ENCODE measurements at regions not wholly inside any gene's neighbourhood (a gene's known extent, or its start where the extent isn't known, plus 50 kb on each side); places are given as distances from the start of the nearest gene placed in this dataset.

- Histone ChIP-seq H3K4me1 (ENCODE audit: control insufficient read depth in 1 of 2, insufficient read depth in 1 of 2, low read depth in 1 of 2, low read length in 1 of 2) (no peaks in the 10 kb centered on the region), H3K4me3 (ENCODE audit: low read depth in 1 of 2, low read length in 1 of 2) (no peak overlapping the region), H3K27me3 (no peaks in the 10 kb centered on the region), H3K27ac (no peak overlapping the region), H3K9me3 (no peaks in the 10 kb centered on the region), H3K36me3 (no peaks in the 10 kb centered on the region)
- TF ChIP-seq, protein P1, sequence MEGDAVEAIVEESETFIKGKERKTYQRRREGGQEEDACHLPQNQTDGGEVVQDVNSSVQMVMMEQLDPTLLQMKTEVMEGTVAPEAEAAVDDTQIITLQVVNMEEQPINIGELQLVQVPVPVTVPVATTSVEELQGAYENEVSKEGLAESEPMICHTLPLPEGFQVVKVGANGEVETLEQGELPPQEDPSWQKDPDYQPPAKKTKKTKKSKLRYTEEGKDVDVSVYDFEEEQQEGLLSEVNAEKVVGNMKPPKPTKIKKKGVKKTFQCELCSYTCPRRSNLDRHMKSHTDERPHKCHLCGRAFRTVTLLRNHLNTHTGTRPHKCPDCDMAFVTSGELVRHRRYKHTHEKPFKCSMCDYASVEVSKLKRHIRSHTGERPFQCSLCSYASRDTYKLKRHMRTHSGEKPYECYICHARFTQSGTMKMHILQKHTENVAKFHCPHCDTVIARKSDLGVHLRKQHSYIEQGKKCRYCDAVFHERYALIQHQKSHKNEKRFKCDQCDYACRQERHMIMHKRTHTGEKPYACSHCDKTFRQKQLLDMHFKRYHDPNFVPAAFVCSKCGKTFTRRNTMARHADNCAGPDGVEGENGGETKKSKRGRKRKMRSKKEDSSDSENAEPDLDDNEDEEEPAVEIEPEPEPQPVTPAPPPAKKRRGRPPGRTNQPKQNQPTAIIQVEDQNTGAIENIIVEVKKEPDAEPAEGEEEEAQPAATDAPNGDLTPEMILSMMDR (IDR thresholded peaks at IDR 0.05) = no peak
These were observed 251.2 kb upstream of the SALL1 start for GRCh38 chr16:51402298-51402697.

DNA sequence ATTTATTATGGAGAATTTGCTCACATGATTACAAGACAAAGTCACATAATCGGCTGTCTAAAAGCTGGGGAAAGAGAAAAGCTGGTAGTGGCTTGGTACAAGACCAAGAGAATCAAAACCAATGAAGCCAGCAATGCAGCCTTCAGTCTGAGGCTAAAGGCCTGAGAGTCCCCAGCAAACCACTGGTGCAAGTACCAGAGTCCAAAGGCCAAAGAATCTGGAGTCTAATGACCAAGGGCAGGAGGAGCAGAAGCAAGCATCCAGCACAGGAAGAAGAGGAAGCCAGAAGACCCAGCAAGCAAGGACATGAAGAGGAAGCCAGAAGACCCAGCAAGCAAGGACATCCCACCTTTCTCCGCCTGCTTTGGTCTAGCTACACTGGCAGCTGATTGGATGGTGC lies 250.6 kb upstream of the SALL1 start:
- Histone ChIP-seq H3K27ac (no peak overlapping the region), H3K9me3 (no peaks in the 10 kb centered on the region), H3K36me3 (no peaks in the 10 kb centered on the region), H3K4me1 (ENCODE audit: control insufficient read depth in 1 of 2, insufficient read depth in 1 of 2, low read depth in 1 of 2, low read length in 1 of 2) (no peaks in the 10 kb centered on the region), H3K27me3 (no peaks in the 10 kb centered on the region), H3K4me3 (ENCODE audit: low read depth in 1 of 2, low read length in 1 of 2) (no peak overlapping the region)
- TF ChIP-seq, protein P1 (IDR thresholded peaks at IDR 0.05) = no peak

DNA sequence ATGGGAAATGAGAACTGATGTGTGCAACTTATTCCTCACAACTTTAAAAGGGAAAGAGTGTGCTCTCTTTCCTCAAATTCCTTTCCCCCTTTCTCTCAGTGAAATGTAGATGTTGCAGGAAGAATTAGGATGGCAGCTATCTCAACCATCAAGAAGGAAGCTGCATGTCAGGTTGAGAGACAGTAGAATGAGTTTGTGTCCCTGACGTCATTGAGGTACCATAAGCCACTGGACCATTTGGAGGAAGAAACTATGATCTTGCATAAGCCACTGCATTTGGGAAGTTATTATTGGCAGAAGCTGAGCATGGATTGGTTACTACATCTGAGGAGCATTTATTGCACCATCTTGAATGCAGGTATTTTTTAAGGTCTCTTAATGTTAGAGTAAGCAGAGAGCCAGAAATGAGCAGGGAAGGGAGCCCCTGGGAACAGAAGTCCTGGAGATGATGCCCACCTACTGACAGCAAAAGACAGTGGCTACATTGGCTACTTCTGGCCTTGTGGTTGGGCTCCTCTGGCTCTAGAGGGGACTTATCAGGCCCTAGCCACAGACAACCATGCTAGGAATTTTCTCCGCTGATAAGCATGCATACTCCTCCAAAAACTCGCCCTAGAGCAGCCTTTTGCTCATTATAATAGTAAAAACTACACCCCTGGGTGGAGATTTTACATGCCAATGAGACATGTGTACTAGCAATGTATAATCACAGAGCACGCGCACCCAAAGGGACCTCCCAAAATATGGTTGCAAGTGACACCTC lies 249.0 kb upstream of the SALL1 start:
- no peaks in the 10 kb centered on the region for H3K4me1 ChIP-seq (ENCODE audit: control insufficient read depth in 1 of 2, insufficient read depth in 1 of 2, low read depth in 1 of 2, low read length in 1 of 2)
- H3K9me3 ChIP-seq = no peaks in the 10 kb centered on the region
- no peaks in the 10 kb centered on the region for H3K27me3 ChIP-seq
- no peak overlapping the region for H3K4me3 ChIP-seq (ENCODE audit: low read depth in 1 of 2, low read length in 1 of 2)
- H3K27ac ChIP-seq = no peak overlapping the region
- no peaks in the 10 kb centered on the region for H3K36me3 ChIP-seq
- TF ChIP-seq, protein P1 (IDR thresholded peaks at IDR 0.05) = no peak

DNA sequence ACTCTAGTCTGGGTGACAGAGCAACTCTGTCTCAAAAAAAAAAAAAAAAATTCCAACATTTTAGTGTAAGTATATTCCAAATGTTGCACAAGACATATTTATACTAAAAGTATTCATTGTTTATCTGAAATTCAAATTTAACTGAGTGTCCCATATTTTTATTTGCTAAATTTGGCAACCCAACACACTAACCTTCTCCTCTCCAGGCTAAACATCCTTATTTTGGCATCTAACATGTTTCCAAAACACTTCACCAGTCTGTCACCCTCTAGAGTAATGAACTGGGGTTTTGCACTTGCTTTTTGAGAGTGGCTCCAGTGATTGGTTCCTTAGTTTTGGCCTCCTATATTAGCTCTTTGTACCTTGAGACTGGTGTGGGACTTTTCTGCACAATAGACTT lies 243.4 kb upstream of the SALL1 start:
- TF ChIP-seq, protein P1 (IDR thresholded peaks at IDR 0.05) = no peak
- Histone ChIP-seq H3K4me1 (ENCODE audit: control insufficient read depth in 1 of 2, insufficient read depth in 1 of 2, low read depth in 1 of 2, low read length in 1 of 2) (no peaks in the 10 kb centered on the region), H3K27ac (no peak overlapping the region), H3K36me3 (no peaks in the 10 kb centered on the region), H3K27me3 (peaks cover 15% of the 10 kb centered on the region), H3K9me3 (no peaks in the 10 kb centered on the region), H3K4me3 (ENCODE audit: low read depth in 1 of 2, low read length in 1 of 2) (no peak overlapping the region)

GRCh38 chr16:51393381-51394005 lies 242.4 kb upstream of the SALL1 start:
- no peaks in the 10 kb centered on the region for H3K9me3 ChIP-seq
- H3K27ac ChIP-seq = no peak overlapping the region
- peaks cover 15% of the 10 kb centered on the region for H3K27me3 ChIP-seq
- no peaks in the 10 kb centered on the region for H3K4me1 ChIP-seq (ENCODE audit: control insufficient read depth in 1 of 2, insufficient read depth in 1 of 2, low read depth in 1 of 2, low read length in 1 of 2)
- H3K4me3 ChIP-seq (ENCODE audit: low read depth in 1 of 2, low read length in 1 of 2) = no peak overlapping the region
- TF ChIP-seq, protein P1 (IDR thresholded peaks at IDR 0.05) = no peak
- H3K36me3 ChIP-seq = no peaks in the 10 kb centered on the region
